Activated naive CD4-positive, alpha-beta T cell treated with anti-CD3 and anti-CD28 coated beads, Interleukin-2, amount 50 U/mL, for 24 hours (primary cell): ENCODE measurements at regions not wholly inside any gene's neighbourhood (a gene's known extent, or its start where the extent isn't known, plus 50 kb on each side); places are given as distances from the start of the nearest gene placed in this dataset.

Source experiments
- H3K27ac Mint-ChIP-seq: one replicate; pipeline ENCODE4 v1.8.0; 2021; ENCODE audit warnings: mild to moderate bottlenecking, mixed read lengths
- H3K27me3 Mint-ChIP-seq: one replicate; pipeline ENCODE4 v1.8.0; 2021; ENCODE audit warnings: mixed read lengths
- H3K36me3 Mint-ChIP-seq: one replicate; pipeline ENCODE4 v1.8.0; 2021; ENCODE audit warnings: mixed read lengths
- H3K4me1 Mint-ChIP-seq: one replicate; pipeline ENCODE4 v1.8.0; 2021; ENCODE audit warnings: mixed read lengths
- H3K4me3 Mint-ChIP-seq: one replicate; pipeline ENCODE4 v1.8.0; 2021; ENCODE audit warnings: mild to moderate bottlenecking, mixed read lengths
- H3K9me3 Mint-ChIP-seq: one replicate; pipeline ENCODE4 v1.8.0; 2021; ENCODE audit warnings: mixed read lengths

- no peaks in the 10 kb centered on the region for H3K9me3 Mint-ChIP-seq
- H3K27me3 Mint-ChIP-seq: no peaks in the 10 kb centered on the region
- H3K4me1 Mint-ChIP-seq: peaks cover 61% of the 10 kb centered on the region
- H3K27ac Mint-ChIP-seq: peak overlapping the region; percentile 91
- H3K4me3 Mint-ChIP-seq: peak overlapping the region; percentile 56
- no peaks in the 10 kb centered on the region for H3K36me3 Mint-ChIP-seq
Measured at GRCh38 chr14:65926935-65927700, 514.6 kb downstream of the FUT8 start.

- peak overlapping the region; percentile 56 for H3K4me3 Mint-ChIP-seq
Measured at GRCh38 chr14:65927931-65928356, 515.4 kb downstream of the FUT8 start.

GRCh38 chr14:65928995-65929394, 516.5 kb downstream of the FUT8 start:
- H3K36me3 Mint-ChIP-seq: no peaks in the 10 kb centered on the region
- peak overlapping the region; percentile 73 for H3K27ac Mint-ChIP-seq
- H3K27me3 Mint-ChIP-seq: no peaks in the 10 kb centered on the region
- H3K9me3 Mint-ChIP-seq: no peaks in the 10 kb centered on the region
- H3K4me1 Mint-ChIP-seq: peaks cover 64% of the 10 kb centered on the region
- H3K4me3 Mint-ChIP-seq: peak overlapping the region; percentile 4

More at GRCh38 chr14:65927931-65928356, 515.4 kb downstream of the FUT8 start:
- H3K27me3 Mint-ChIP-seq: no peaks in the 10 kb centered on the region
- H3K27ac Mint-ChIP-seq: peak overlapping the region; percentile 91
- no peaks in the 10 kb centered on the region for H3K9me3 Mint-ChIP-seq
- no peaks in the 10 kb centered on the region for H3K36me3 Mint-ChIP-seq
- peaks cover 65% of the 10 kb centered on the region for H3K4me1 Mint-ChIP-seq

- Mint-ChIP-seq H3K36me3 (no peaks in the 10 kb centered on the region), H3K27me3 (no peaks in the 10 kb centered on the region), H3K27ac (no peak overlapping the region), H3K4me1 (peaks cover 49% of the 10 kb centered on the region), H3K9me3 (peaks cover 10% of the 10 kb centered on the region), H3K4me3 (no peak overlapping the region)
Measured at GRCh38 chr14:65933400-65934069, 521.0 kb downstream of the FUT8 start.

- H3K27me3 Mint-ChIP-seq: no peaks in the 10 kb centered on the region
- no peak overlapping the region for H3K4me3 Mint-ChIP-seq
- no peaks in the 10 kb centered on the region for H3K36me3 Mint-ChIP-seq
- H3K9me3 Mint-ChIP-seq: peaks cover 10% of the 10 kb centered on the region
- H3K4me1 Mint-ChIP-seq: peaks cover 49% of the 10 kb centered on the region
- no peak overlapping the region for H3K27ac Mint-ChIP-seq
Measured at GRCh38 chr14:65934070-65934435, 521.5 kb downstream of the FUT8 start.

GRCh38 chr14:65936342-65936975, 523.9 kb downstream of the FUT8 start:
- Mint-ChIP-seq H3K9me3 (peaks cover 10% of the 10 kb centered on the region), H3K4me1 (peaks cover 53% of the 10 kb centered on the region), H3K36me3 (no peaks in the 10 kb centered on the region), H3K4me3 (no peak overlapping the region), H3K27me3 (no peaks in the 10 kb centered on the region), H3K27ac (peak overlapping the region; percentile 97)

- H3K27ac Mint-ChIP-seq: peak overlapping the region; percentile 97
- peaks cover 54% of the 10 kb centered on the region for H3K4me1 Mint-ChIP-seq
- no peaks in the 10 kb centered on the region for H3K27me3 Mint-ChIP-seq
- H3K36me3 Mint-ChIP-seq: no peaks in the 10 kb centered on the region
- H3K9me3 Mint-ChIP-seq: peaks cover 10% of the 10 kb centered on the region
- H3K4me3 Mint-ChIP-seq: peak overlapping the region; percentile 77
Measured at GRCh38 chr14:65937079-65937959, 524.8 kb downstream of the FUT8 start.

GRCh38 chr14:65937960-65938316, 525.4 kb downstream of the FUT8 start:
- Mint-ChIP-seq H3K9me3 (peaks cover 10% of the 10 kb centered on the region), H3K27me3 (no peaks in the 10 kb centered on the region), H3K4me3 (peak overlapping the region; percentile 12), H3K36me3 (no peaks in the 10 kb centered on the region), H3K27ac (peak overlapping the region; percentile 97), H3K4me1 (peaks cover 53% of the 10 kb centered on the region)

- Mint-ChIP-seq H3K9me3 (peaks cover 10% of the 10 kb centered on the region), H3K27ac (peak overlapping the region; percentile 73), H3K4me1 (peaks cover 58% of the 10 kb centered on the region), H3K4me3 (no peak overlapping the region), H3K27me3 (no peaks in the 10 kb centered on the region), H3K36me3 (no peaks in the 10 kb centered on the region)
Measured at GRCh38 chr14:65938738-65939137, 526.2 kb downstream of the FUT8 start.

- H3K27me3 Mint-ChIP-seq: no peaks in the 10 kb centered on the region
- H3K36me3 Mint-ChIP-seq: no peaks in the 10 kb centered on the region
- H3K27ac Mint-ChIP-seq: peak overlapping the region; percentile 18
- no peak overlapping the region for H3K4me3 Mint-ChIP-seq
- peaks cover 63% of the 10 kb centered on the region for H3K4me1 Mint-ChIP-seq
- H3K9me3 Mint-ChIP-seq: peaks cover 10% of the 10 kb centered on the region
Measured at GRCh38 chr14:65939184-65939583, 526.7 kb downstream of the FUT8 start.

- H3K27ac Mint-ChIP-seq: no peak overlapping the region
- no peak overlapping the region for H3K4me3 Mint-ChIP-seq
- peaks cover 10% of the 10 kb centered on the region for H3K9me3 Mint-ChIP-seq
- H3K4me1 Mint-ChIP-seq: peaks cover 64% of the 10 kb centered on the region
- no peaks in the 10 kb centered on the region for H3K36me3 Mint-ChIP-seq
- H3K27me3 Mint-ChIP-seq: no peaks in the 10 kb centered on the region
Measured at GRCh38 chr14:65940056-65940735, 527.7 kb downstream of the FUT8 start.

- no peak overlapping the region for H3K4me3 Mint-ChIP-seq
- no peak overlapping the region for H3K27ac Mint-ChIP-seq
- H3K4me1 Mint-ChIP-seq: peaks cover 64% of the 10 kb centered on the region
- peaks cover 10% of the 10 kb centered on the region for H3K9me3 Mint-ChIP-seq
- H3K27me3 Mint-ChIP-seq: no peaks in the 10 kb centered on the region
- H3K36me3 Mint-ChIP-seq: no peaks in the 10 kb centered on the region
Measured at GRCh38 chr14:65941091-65941490, 528.6 kb downstream of the FUT8 start.

- Mint-ChIP-seq H3K27me3 (no peaks in the 10 kb centered on the region), H3K4me1 (peaks cover 47% of the 10 kb centered on the region), H3K4me3 (no peak overlapping the region), H3K9me3 (peaks cover 5% of the 10 kb centered on the region), H3K27ac (no peak overlapping the region), H3K36me3 (no peaks in the 10 kb centered on the region)
Measured at GRCh38 chr14:65943150-65943549, 530.6 kb downstream of the FUT8 start.

- Mint-ChIP-seq H3K36me3 (no peaks in the 10 kb centered on the region), H3K27ac (no peak overlapping the region), H3K4me1 (peaks cover 47% of the 10 kb centered on the region), H3K4me3 (no peak overlapping the region), H3K27me3 (no peaks in the 10 kb centered on the region), H3K9me3 (no peaks in the 10 kb centered on the region)
Measured at GRCh38 chr14:65943916-65944410, 531.4 kb downstream of the FUT8 start.

- H3K27me3 Mint-ChIP-seq: no peaks in the 10 kb centered on the region
- peaks cover 47% of the 10 kb centered on the region for H3K4me1 Mint-ChIP-seq
- H3K36me3 Mint-ChIP-seq: no peaks in the 10 kb centered on the region
- H3K4me3 Mint-ChIP-seq: no peak overlapping the region
- no peaks in the 10 kb centered on the region for H3K9me3 Mint-ChIP-seq
- H3K27ac Mint-ChIP-seq: no peak overlapping the region
Measured at GRCh38 chr14:65945327-65945726, 532.8 kb downstream of the FUT8 start.
